Ovary (tissue), 3 donors: ENCODE measurements at regions not wholly inside any gene's neighbourhood (a gene's known extent, or its start where the extent isn't known, plus 50 kb on each side); places are given as distances from the start of the nearest gene placed in this dataset.

Experiments
- CTCF ChIP-seq, 3 donors: fragments of 450-650 bp in 2 of 3; fragments of 200-600 bp in 1 of 3; IDR thresholded peaks; one replicate each; pipeline versions ENCODE4 v1.5.1 to v1.8.0; 2016 to 2022; ENCODE audit warnings: antibody characterized with exemption in 3 of 3, mild to moderate bottlenecking in 1 of 3
- POLR2A ChIP-seq: fragments of 450-650 bp; IDR thresholded peaks from one replicate; pipeline ENCODE4 v1.6.1; 2017; ENCODE audit warnings: antibody characterized with exemption, mild to moderate bottlenecking, moderate library complexity
- donor health status: DM: no; HTN: no; CAD: no.

GRCh38 chr21:21612466-21612865 lies 614.3 kb downstream of the NCAM2 start:
- TF ChIP-seq CTCF (IDR thresholded peaks at IDR 0.05): no peak
- TF ChIP-seq POLR2A: no peak
